ENCODE measurements at regions not wholly inside any gene's neighbourhood (a gene's known extent, or its start where the extent isn't known, plus 50 kb on each side); places are given as distances from the start of the nearest gene placed in this dataset.

- no peaks in the 10 kb centered on the region for H3K27me3 ChIP-seq
- no peak overlapping the region for H3K27ac ChIP-seq
- H3K36me3 ChIP-seq: no peaks in the 10 kb centered on the region
- DNase-seq (ENCODE audit: extremely low spot score in 2 of 2): no peak
- no peaks in the 10 kb centered on the region for H3K4me1 ChIP-seq
- no peaks in the 10 kb centered on the region for H3K9me3 ChIP-seq
- intact Hi-C loops (cut with DNase I): no loop called here
- H3K4me3 ChIP-seq: no peak overlapping the region
- TF ChIP-seq CTCF (IDR thresholded peaks at IDR 0.05) (no peak), POLR2AphosphoS5 (IDR thresholded peaks at IDR 0.05; ENCODE audit: insufficient read depth in 1 of 2, low read depth in 1 of 2) (no peak), POLR2A (IDR thresholded peaks at IDR 0.05) (no peak)
Measured at GRCh38 chr20:55353206-55353605, 652.1 kb downstream of the CBLN4 start.

GRCh38 chr20:55348223-55348622 is 657.1 kb downstream of the CBLN4 start:
- Histone ChIP-seq H3K4me3 (no peak overlapping the region), H3K9me3 (no peaks in the 10 kb centered on the region), H3K4me1 (no peaks in the 10 kb centered on the region), H3K27me3 (no peaks in the 10 kb centered on the region), H3K27ac (no peak overlapping the region), H3K36me3 (no peaks in the 10 kb centered on the region)
- no peak for TF ChIP-seq POLR2A (IDR thresholded peaks at IDR 0.05)
- no peak for TF ChIP-seq CTCF (IDR thresholded peaks at IDR 0.05)
- no peak for TF ChIP-seq POLR2AphosphoS5 (IDR thresholded peaks at IDR 0.05; ENCODE audit: insufficient read depth in 1 of 2, low read depth in 1 of 2)
- no peak for DNase-seq (ENCODE audit: extremely low spot score in 2 of 2)
- intact Hi-C loops (cut with DNase I): no loop called here

DNA sequence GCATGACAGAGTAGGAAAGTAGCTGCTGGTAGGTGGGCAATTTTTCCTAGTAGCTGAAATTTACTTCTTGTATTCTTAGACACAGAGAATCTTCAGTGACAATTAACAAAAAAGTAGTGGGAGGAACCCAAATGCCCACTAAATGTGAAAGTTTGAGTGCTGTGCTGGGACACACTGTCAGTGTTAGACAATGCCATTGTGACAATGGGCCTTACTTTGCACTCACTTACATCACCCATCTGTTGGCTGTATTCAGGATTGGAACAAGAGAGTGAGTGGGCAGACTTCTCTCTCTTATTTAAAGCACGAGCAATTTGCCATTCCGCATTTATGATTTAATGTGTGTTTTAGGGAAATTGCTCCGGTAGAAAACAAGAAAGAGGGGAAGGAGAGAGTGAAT is 662.5 kb downstream of the CBLN4 start:
- Histone ChIP-seq H3K36me3 (no peaks in the 10 kb centered on the region), H3K4me3 (no peak overlapping the region), H3K4me1 (no peaks in the 10 kb centered on the region), H3K27me3 (no peaks in the 10 kb centered on the region), H3K9me3 (no peaks in the 10 kb centered on the region), H3K27ac (no peak overlapping the region)
- DNase-seq (ENCODE audit: extremely low spot score in 2 of 2): no peak
- TF ChIP-seq POLR2AphosphoS5 (IDR thresholded peaks at IDR 0.05; ENCODE audit: insufficient read depth in 1 of 2, low read depth in 1 of 2): no peak
- no peak for TF ChIP-seq POLR2A (IDR thresholded peaks at IDR 0.05)
- TF ChIP-seq CTCF (IDR thresholded peaks at IDR 0.05): no peak
- intact Hi-C loops (cut with DNase I): no loop called here

- no peaks in the 10 kb centered on the region for H3K9me3 ChIP-seq
- DNase-seq (ENCODE audit: extremely low spot score in 2 of 2): no peak
- TF ChIP-seq CTCF (IDR thresholded peaks at IDR 0.05) (no peak), POLR2A (IDR thresholded peaks at IDR 0.05) (no peak), POLR2AphosphoS5 (IDR thresholded peaks at IDR 0.05; ENCODE audit: insufficient read depth in 1 of 2, low read depth in 1 of 2) (no peak)
- no peak overlapping the region for H3K27ac ChIP-seq
- H3K27me3 ChIP-seq: no peaks in the 10 kb centered on the region
- no peaks in the 10 kb centered on the region for H3K4me1 ChIP-seq
- intact Hi-C loops (cut with DNase I): no loop called here
- H3K4me3 ChIP-seq: no peak overlapping the region
- H3K36me3 ChIP-seq: no peaks in the 10 kb centered on the region
Measured at GRCh38 chr20:55333798-55334197, 671.5 kb downstream of the CBLN4 start.

DNA sequence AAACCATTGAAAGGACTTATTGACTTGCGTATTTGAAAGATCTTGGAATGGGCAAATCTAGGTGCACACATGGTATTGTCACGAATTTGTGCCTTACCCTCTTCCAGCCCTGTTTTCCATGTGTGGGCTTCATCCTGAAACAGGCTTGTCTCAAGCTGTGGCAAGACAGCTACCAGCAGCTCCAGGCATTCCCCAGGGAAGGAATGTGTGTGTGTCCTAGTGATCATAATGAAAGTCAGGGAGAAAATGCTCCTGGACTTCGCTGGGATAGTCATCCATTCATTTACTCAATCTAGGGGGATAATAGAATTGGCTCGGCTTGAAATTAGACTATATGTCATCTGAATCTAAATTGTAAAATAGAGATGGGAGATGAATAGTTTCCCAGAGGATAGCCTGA is 676.2 kb downstream of the CBLN4 start:
- TF ChIP-seq POLR2A (IDR thresholded peaks at IDR 0.05) (no peak), CTCF (IDR thresholded peaks at IDR 0.05) (no peak), POLR2AphosphoS5 (IDR thresholded peaks at IDR 0.05; ENCODE audit: insufficient read depth in 1 of 2, low read depth in 1 of 2) (no peak)
- no peak for DNase-seq (ENCODE audit: extremely low spot score in 2 of 2)
- H3K27ac ChIP-seq: no peak overlapping the region
- H3K4me1 ChIP-seq: no peaks in the 10 kb centered on the region
- H3K36me3 ChIP-seq: no peaks in the 10 kb centered on the region
- intact Hi-C loops (cut with DNase I): no loop called here
- H3K27me3 ChIP-seq: no peaks in the 10 kb centered on the region
- H3K4me3 ChIP-seq: no peak overlapping the region
- no peaks in the 10 kb centered on the region for H3K9me3 ChIP-seq

Data from vagina (tissue), 2 donors.